WTC11 (cell line): ENCODE measurements at regions not wholly inside any gene's neighbourhood (a gene's known extent, or its start where the extent isn't known, plus 50 kb on each side); places are given as distances from the start of the nearest gene placed in this dataset.
A peak's percentile ranks its signal among the peaks of the same experiment; 100 is the strongest.

Source experiments
- ATAC-seq: fragments of 200-7000 bp; cut with Tn5 transposase; 2 replicates; pipeline ENCODE4 v1.10.0; 2021; ENCODE audit warnings: mild to moderate bottlenecking, moderate library complexity
- CTCF ChIA-PET: fragments of 300-600 bp; sonication (Branson Sonifier 250); formaldehyde crosslinking; loops from one replicate; lab custom pipeline; 2021; ENCODE audit warnings: antibody characterized with exemption; lab: Charles Lee
- POLR2A ChIA-PET: fragments of 350-600 bp; sonication (Branson Sonifier 250); formaldehyde crosslinking; loops from one replicate; lab custom pipeline; 2021; ENCODE audit warnings: antibody characterized with exemption; lab: Charles Lee
- DNase-seq: peaks from one replicate; pipeline ENCODE4 v3.0.0; 2021; ENCODE audit warnings: low spot score
- H3K27ac Mint-ChIP-seq: 2 replicates; pipeline ENCODE4 v1.8.0; 2021; ENCODE audit warnings: mixed read lengths
- H3K27me3 Mint-ChIP-seq: 2 replicates; pipeline ENCODE4 v1.8.0; 2021; ENCODE audit warnings: low read depth, mild to moderate bottlenecking, moderate library complexity, mixed read lengths
- H3K36me3 Mint-ChIP-seq: 2 replicates; pipeline ENCODE4 v1.8.0; 2021; ENCODE audit warnings: mixed read lengths
- H3K4me1 Mint-ChIP-seq: 2 replicates; pipeline ENCODE4 v1.8.0; 2022; ENCODE audit warnings: mixed read lengths
- H3K4me3 Mint-ChIP-seq: 2 replicates; pipeline ENCODE4 v1.8.0; 2021; ENCODE audit warnings: mild to moderate bottlenecking, moderate library complexity, mixed read lengths
- H3K9me3 Mint-ChIP-seq: 2 replicates; pipeline ENCODE4 v1.8.0; 2021; ENCODE audit warnings: mixed read lengths
- AR ChIP-seq: fragments of 250-450 bp; sonication (Bioruptor Pico); IDR thresholded peaks from 2 replicates; pipeline ENCODE4 v1.9.0; 2021; ENCODE audit warnings: mild to moderate bottlenecking
- ATF1 ChIP-seq: sonication (generic); formaldehyde crosslinking; IDR thresholded peaks from 2 replicates; pipeline ENCODE4 v1.8.1; 2023; ENCODE audit warnings: mild to moderate bottlenecking, moderate library complexity, missing genetic modification reagents
- CBFB ChIP-seq: sonication (generic); formaldehyde crosslinking; IDR thresholded peaks from 2 replicates; pipeline ENCODE4 v1.8.1; 2022; ENCODE audit warnings: mild to moderate bottlenecking, low read depth, missing genetic modification reagents
- CDX4 ChIP-seq: fragments of 250-450 bp; sonication (Bioruptor Pico); IDR thresholded peaks from 2 replicates; pipeline ENCODE4 v1.9.0; 2021; ENCODE audit warnings: moderate library complexity, mild to moderate bottlenecking, inconsistent platforms, borderline replicate concordance
- E2F4 ChIP-seq: sonication (generic); formaldehyde crosslinking; IDR thresholded peaks from 2 replicates; pipeline ENCODE4 v1.8.1; 2022; ENCODE audit warnings: low read depth, mild to moderate bottlenecking, moderate library complexity, missing genetic modification reagents, borderline replicate concordance
- E2F5 ChIP-seq: sonication (generic); formaldehyde crosslinking; IDR thresholded peaks from 2 replicates; pipeline ENCODE4 v1.8.1; 2022; ENCODE audit warnings: mild to moderate bottlenecking, moderate library complexity, missing genetic modification reagents
- GTF2I ChIP-seq: fragments of 250-450 bp; sonication (Bioruptor Pico); conservative IDR thresholded peaks from 2 replicates; pipeline ENCODE4 v1.4.0; 2021; ENCODE audit warnings: mild to moderate bottlenecking
- HMGXB4 ChIP-seq: sonication (generic); formaldehyde crosslinking; IDR thresholded peaks from 2 replicates; pipeline ENCODE4 v1.8.1; 2023; ENCODE audit warnings: mild to moderate bottlenecking, moderate library complexity, missing genetic modification reagents
- KAT7 ChIP-seq: sonication (generic); formaldehyde crosslinking; IDR thresholded peaks from 2 replicates; pipeline ENCODE4 v1.8.1; 2023; ENCODE audit warnings: missing genetic modification reagents, mild to moderate bottlenecking, borderline replicate concordance
- NFYB ChIP-seq: sonication (generic); formaldehyde crosslinking; conservative IDR thresholded peaks from 2 replicates; pipeline ENCODE4 v1.8.0; 2022; ENCODE audit warnings: low read depth, missing genetic modification reagents
- NR1H2 ChIP-seq: sonication (generic); formaldehyde crosslinking; IDR thresholded peaks from 2 replicates; pipeline ENCODE4 v1.9.0; 2021; ENCODE audit warnings: mild to moderate bottlenecking, moderate library complexity, missing genetic modification reagents
- OVOL2 ChIP-seq: fragments of 250-450 bp; sonication (Bioruptor Pico); IDR thresholded peaks from 2 replicates; pipeline ENCODE4 v1.9.0; 2021; ENCODE audit warnings: mild to moderate bottlenecking, borderline replicate concordance
- PRRX2 ChIP-seq: fragments of 250-450 bp; sonication (Bioruptor Pico); IDR thresholded peaks from 2 replicates; pipeline ENCODE4 v1.8.0; 2021; ENCODE audit warnings: mild to moderate bottlenecking
- RELA ChIP-seq: sonication (generic); formaldehyde crosslinking; IDR thresholded peaks from 2 replicates; pipeline ENCODE4 v1.8.1; 2022; ENCODE audit warnings: missing genetic modification reagents, mild to moderate bottlenecking, borderline replicate concordance
- SMAD3 ChIP-seq: sonication (generic); formaldehyde crosslinking; IDR thresholded peaks from 2 replicates; pipeline ENCODE4 v1.8.0; 2022; ENCODE audit warnings: missing genetic modification reagents, mild to moderate bottlenecking, borderline replicate concordance
- SP1 ChIP-seq: sonication (generic); formaldehyde crosslinking; conservative IDR thresholded peaks from 2 replicates; pipeline ENCODE4 v1.8.1; 2022; ENCODE audit warnings: missing genetic modification reagents
- ZBTB21 ChIP-seq: sonication (generic); formaldehyde crosslinking; IDR thresholded peaks from 2 replicates; pipeline ENCODE4 v1.8.1; 2023; ENCODE audit warnings: mild to moderate bottlenecking, missing genetic modification reagents, borderline replicate concordance
- ZNF121 ChIP-seq: sonication (generic); formaldehyde crosslinking; IDR thresholded peaks from 2 replicates; pipeline ENCODE4 v1.8.0; 2023; ENCODE audit warnings: missing genetic modification reagents
- ZNF138 ChIP-seq: sonication (generic); formaldehyde crosslinking; conservative IDR thresholded peaks from 2 replicates; pipeline ENCODE4 v1.8.1; 2022; ENCODE audit warnings: mild to moderate bottlenecking, moderate library complexity, missing genetic modification reagents
- ZNF219 ChIP-seq: sonication (generic); formaldehyde crosslinking; IDR thresholded peaks from 2 replicates; pipeline ENCODE4 v1.8.0; 2023; ENCODE audit warnings: missing genetic modification reagents, mild to moderate bottlenecking, borderline replicate concordance
- ZNF263 ChIP-seq: sonication (generic); formaldehyde crosslinking; IDR thresholded peaks from 2 replicates; pipeline ENCODE4 v1.8.1; 2022; ENCODE audit warnings: low read depth, mild to moderate bottlenecking, moderate library complexity, missing genetic modification reagents
- ZNF396 ChIP-seq: fragments of 250-450 bp; sonication (Bioruptor Pico); IDR thresholded peaks from 2 replicates; pipeline ENCODE4 v1.8.0; 2021; ENCODE audit warnings: mild to moderate bottlenecking, moderate library complexity, borderline replicate concordance
- ZNF671 ChIP-seq: fragments of 250-450 bp; sonication (Bioruptor Pico); IDR thresholded peaks from 2 replicates; pipeline ENCODE4 v1.8.0; 2021; ENCODE audit warnings: mild to moderate bottlenecking

- TF ChIP-seq NFYB (CRISPR knock-in tag), result no peak
- no peak for TF ChIP-seq NR1H2 (CRISPR knock-in tag)
- no peak for TF ChIP-seq CDX4 (CRISPR knock-in tag)
- TF ChIP-seq SP1 (CRISPR knock-in tag), result no peak
- no peak for TF ChIP-seq ZBTB21 (CRISPR knock-in tag)
These were observed 92.2 kb upstream of the CNKSR3 start (continued) for GRCh38 chr6:154602708-154603107.

- ChIA-PET CTCF (interaction anchor here (1.1 to 1.2 kb wide), 2 partner anchors 12 to 93 kb away, joined by 4 read pairs; partner anchors contain the start of gene CNKSR3), POLR2A (no interaction called here)
- Mint-ChIP-seq H3K27ac (no peak overlapping the region), H3K36me3 (no peaks in the 10 kb centered on the region), H3K27me3 (peaks cover 11% of the 10 kb centered on the region), H3K4me3 (no peak overlapping the region), H3K9me3 (no peaks in the 10 kb centered on the region), H3K4me1 (peaks cover 13% of the 10 kb centered on the region)
- no peak for DNase-seq
- TF ChIP-seq E2F5 (CRISPR knock-in tag) (no peak), ZNF263 (CRISPR knock-in tag) (no peak), ZNF396 (CRISPR knock-in tag) (no peak), ATF1 (CRISPR knock-in tag) (no peak), ZNF671 (CRISPR knock-in tag) (no peak), PRRX2 (no peak), E2F4 (CRISPR knock-in tag) (no peak), AR (CRISPR knock-in tag) (no peak), ZNF219 (CRISPR knock-in tag) (no peak), HMGXB4 (CRISPR knock-in tag) (no peak), SMAD3 (CRISPR knock-in tag) (no peak), OVOL2 (CRISPR knock-in tag) (no peak), KAT7 (CRISPR knock-in tag) (no peak), GTF2I (no peak), RELA (CRISPR knock-in tag) (no peak), ZNF121 (no peak), ZNF138 (no peak), CBFB (no peak)
- ATAC-seq, result peak; percentile 85
These were observed 93.6 kb upstream of the CNKSR3 start for GRCh38 chr6:154604119-154604518.
